ENCODE measurements at regions not wholly inside any gene's neighbourhood (a gene's known extent, or its start where the extent isn't known, plus 50 kb on each side); places are given as distances from the start of the nearest gene placed in this dataset.

DNA sequence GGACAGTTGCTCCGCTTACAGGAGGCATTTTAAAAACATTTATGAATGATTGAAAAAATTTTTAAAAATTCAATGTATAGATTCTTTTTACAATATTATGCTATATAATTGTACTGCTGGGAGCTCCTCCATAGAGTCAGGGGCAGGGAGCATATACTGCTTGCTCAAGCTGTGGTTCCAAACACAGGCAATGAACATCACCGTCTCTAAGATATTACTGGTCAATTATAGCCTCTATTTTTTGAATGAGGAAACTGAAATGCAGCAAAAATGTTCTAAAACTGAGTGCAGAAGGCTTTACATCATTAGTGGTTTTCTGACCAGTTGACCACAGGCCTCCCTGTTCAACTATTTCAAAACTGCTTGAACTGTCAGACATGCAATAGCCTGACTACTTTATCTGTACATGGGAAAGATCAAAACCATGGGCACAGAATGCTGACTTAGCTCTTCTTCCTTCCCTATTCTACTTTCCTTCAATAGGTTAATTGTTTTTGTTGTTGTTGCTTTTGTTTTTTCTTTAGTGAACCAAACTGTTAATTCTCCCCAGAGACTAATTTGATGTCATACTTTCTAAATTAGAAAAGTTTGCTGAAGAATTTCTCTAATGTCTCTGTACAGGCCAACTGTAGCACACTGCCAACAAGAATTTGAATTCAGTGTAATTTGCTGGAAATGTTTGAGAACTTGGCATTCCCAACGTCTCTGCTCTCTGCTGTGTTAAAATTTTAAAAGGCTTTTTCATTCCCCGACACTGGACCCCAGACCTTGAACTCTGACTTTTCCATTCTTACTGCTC is 107.6 kb upstream of the MPDZ start:
- Histone ChIP-seq H3K27me3 (ENCODE audit: insufficient read depth, poor library complexity, severe bottlenecking) (no peaks in the 10 kb centered on the region), H3K27ac (replicated peaks) (no peak overlapping the region), H3K4me3 (replicated peaks; ENCODE audit: insufficient read depth, low read length) (no peak overlapping the region)
- no peak for TF ChIP-seq SPI1 (IDR thresholded peaks at IDR 0.05; ENCODE audit: borderline replicate concordance, low read depth)
- TF ChIP-seq, protein P1, sequence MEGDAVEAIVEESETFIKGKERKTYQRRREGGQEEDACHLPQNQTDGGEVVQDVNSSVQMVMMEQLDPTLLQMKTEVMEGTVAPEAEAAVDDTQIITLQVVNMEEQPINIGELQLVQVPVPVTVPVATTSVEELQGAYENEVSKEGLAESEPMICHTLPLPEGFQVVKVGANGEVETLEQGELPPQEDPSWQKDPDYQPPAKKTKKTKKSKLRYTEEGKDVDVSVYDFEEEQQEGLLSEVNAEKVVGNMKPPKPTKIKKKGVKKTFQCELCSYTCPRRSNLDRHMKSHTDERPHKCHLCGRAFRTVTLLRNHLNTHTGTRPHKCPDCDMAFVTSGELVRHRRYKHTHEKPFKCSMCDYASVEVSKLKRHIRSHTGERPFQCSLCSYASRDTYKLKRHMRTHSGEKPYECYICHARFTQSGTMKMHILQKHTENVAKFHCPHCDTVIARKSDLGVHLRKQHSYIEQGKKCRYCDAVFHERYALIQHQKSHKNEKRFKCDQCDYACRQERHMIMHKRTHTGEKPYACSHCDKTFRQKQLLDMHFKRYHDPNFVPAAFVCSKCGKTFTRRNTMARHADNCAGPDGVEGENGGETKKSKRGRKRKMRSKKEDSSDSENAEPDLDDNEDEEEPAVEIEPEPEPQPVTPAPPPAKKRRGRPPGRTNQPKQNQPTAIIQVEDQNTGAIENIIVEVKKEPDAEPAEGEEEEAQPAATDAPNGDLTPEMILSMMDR (IDR thresholded peaks at IDR 0.05; ENCODE audit: insufficient read depth, low read length): no peak
- no peak for TF ChIP-seq POLR2AphosphoS5 (IDR thresholded peaks at IDR 0.05; ENCODE audit: low read depth)
- TF ChIP-seq, protein P2, sequence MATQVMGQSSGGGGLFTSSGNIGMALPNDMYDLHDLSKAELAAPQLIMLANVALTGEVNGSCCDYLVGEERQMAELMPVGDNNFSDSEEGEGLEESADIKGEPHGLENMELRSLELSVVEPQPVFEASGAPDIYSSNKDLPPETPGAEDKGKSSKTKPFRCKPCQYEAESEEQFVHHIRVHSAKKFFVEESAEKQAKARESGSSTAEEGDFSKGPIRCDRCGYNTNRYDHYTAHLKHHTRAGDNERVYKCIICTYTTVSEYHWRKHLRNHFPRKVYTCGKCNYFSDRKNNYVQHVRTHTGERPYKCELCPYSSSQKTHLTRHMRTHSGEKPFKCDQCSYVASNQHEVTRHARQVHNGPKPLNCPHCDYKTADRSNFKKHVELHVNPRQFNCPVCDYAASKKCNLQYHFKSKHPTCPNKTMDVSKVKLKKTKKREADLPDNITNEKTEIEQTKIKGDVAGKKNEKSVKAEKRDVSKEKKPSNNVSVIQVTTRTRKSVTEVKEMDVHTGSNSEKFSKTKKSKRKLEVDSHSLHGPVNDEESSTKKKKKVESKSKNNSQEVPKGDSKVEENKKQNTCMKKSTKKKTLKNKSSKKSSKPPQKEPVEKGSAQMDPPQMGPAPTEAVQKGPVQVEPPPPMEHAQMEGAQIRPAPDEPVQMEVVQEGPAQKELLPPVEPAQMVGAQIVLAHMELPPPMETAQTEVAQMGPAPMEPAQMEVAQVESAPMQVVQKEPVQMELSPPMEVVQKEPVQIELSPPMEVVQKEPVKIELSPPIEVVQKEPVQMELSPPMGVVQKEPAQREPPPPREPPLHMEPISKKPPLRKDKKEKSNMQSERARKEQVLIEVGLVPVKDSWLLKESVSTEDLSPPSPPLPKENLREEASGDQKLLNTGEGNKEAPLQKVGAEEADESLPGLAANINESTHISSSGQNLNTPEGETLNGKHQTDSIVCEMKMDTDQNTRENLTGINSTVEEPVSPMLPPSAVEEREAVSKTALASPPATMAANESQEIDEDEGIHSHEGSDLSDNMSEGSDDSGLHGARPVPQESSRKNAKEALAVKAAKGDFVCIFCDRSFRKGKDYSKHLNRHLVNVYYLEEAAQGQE (IDR thresholded peaks at IDR 0.05; ENCODE audit: insufficient replicate concordance, low read depth): no peak
- TF ChIP-seq GABPA (IDR thresholded peaks at IDR 0.05; ENCODE audit: low read depth): no peak
- peak in 1 of 2 experiments; percentile 26 for DNase-seq (ENCODE audit: low read depth in 1 of 2, low spot score in 1 of 2)

DNA sequence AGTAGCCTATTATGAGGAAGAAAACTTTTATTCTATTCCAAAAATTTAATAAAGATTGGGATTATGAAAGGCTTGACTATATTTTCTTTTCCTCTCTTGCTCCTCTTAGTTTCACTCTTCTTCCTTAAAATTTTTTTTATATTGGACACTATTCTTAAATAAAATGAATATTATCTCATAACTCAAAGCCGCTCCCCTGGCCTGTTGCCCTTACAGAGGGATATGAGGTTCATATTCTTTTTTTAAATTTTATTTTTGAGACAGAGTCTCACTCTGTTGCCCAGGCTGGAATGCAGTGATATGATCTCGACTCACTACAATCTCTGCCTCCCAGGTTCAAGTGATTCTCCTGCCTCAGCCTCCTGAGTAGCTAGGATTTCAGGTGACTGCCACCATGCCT is 106.8 kb upstream of the MPDZ start:
- H3K27ac ChIP-seq (replicated peaks): no peak overlapping the region
- DNase-seq (ENCODE audit: low read depth in 1 of 2, low spot score in 1 of 2): no peak
- no peak overlapping the region for H3K4me3 ChIP-seq (replicated peaks; ENCODE audit: insufficient read depth, low read length)
- TF ChIP-seq GABPA (IDR thresholded peaks at IDR 0.05; ENCODE audit: low read depth): no peak
- no peak for TF ChIP-seq POLR2AphosphoS5 (IDR thresholded peaks at IDR 0.05; ENCODE audit: low read depth)
- TF ChIP-seq, protein P1 (IDR thresholded peaks at IDR 0.05; ENCODE audit: insufficient read depth, low read length): no peak
- TF ChIP-seq SPI1 (IDR thresholded peaks at IDR 0.05; ENCODE audit: borderline replicate concordance, low read depth): no peak
- TF ChIP-seq, protein P2 (IDR thresholded peaks at IDR 0.05; ENCODE audit: insufficient replicate concordance, low read depth): no peak
- no peaks in the 10 kb centered on the region for H3K27me3 ChIP-seq (ENCODE audit: insufficient read depth, poor library complexity, severe bottlenecking)

DNA sequence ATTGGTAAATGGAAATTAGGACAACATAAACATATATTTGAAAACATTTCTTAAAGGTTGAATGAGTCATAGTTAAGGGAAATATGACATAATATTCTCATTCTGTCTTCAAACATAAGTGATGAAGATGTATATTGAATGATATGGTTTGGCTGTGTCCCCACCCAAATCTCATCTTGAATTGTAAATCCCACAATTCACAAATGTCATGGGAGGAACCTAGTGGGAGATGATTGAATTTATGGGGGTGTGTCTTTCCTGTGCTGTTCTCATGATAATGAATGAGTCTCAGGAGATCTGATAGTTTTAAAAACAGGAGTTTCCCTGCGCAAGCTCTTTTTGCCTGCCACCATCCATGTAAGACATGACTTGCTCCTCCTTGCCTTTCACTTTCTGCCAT is 104.4 kb upstream of the MPDZ start:
- no peak overlapping the region for H3K4me3 ChIP-seq (replicated peaks; ENCODE audit: insufficient read depth, low read length)
- H3K27me3 ChIP-seq (ENCODE audit: insufficient read depth, poor library complexity, severe bottlenecking): no peaks in the 10 kb centered on the region
- TF ChIP-seq, protein P2 (IDR thresholded peaks at IDR 0.05; ENCODE audit: insufficient replicate concordance, low read depth): no peak
- no peak for TF ChIP-seq SPI1 (IDR thresholded peaks at IDR 0.05; ENCODE audit: borderline replicate concordance, low read depth)
- TF ChIP-seq GABPA (IDR thresholded peaks at IDR 0.05; ENCODE audit: low read depth): no peak
- no peak for TF ChIP-seq POLR2AphosphoS5 (IDR thresholded peaks at IDR 0.05; ENCODE audit: low read depth)
- TF ChIP-seq, protein P1 (IDR thresholded peaks at IDR 0.05; ENCODE audit: insufficient read depth, low read length): no peak
- DNase-seq (ENCODE audit: low read depth in 1 of 2, low spot score in 1 of 2): no peak
- H3K27ac ChIP-seq (replicated peaks): no peak overlapping the region
